ENCODE measurements at regions not wholly inside any gene's neighbourhood (a gene's known extent, or its start where the extent isn't known, plus 50 kb on each side); places are given as distances from the start of the nearest gene placed in this dataset.
"Not testable (repeated sequence)": the region's sequence is repeated elsewhere in the genome, so short reads cannot be mapped to it uniquely, and the experiment has no call there.

DNA sequence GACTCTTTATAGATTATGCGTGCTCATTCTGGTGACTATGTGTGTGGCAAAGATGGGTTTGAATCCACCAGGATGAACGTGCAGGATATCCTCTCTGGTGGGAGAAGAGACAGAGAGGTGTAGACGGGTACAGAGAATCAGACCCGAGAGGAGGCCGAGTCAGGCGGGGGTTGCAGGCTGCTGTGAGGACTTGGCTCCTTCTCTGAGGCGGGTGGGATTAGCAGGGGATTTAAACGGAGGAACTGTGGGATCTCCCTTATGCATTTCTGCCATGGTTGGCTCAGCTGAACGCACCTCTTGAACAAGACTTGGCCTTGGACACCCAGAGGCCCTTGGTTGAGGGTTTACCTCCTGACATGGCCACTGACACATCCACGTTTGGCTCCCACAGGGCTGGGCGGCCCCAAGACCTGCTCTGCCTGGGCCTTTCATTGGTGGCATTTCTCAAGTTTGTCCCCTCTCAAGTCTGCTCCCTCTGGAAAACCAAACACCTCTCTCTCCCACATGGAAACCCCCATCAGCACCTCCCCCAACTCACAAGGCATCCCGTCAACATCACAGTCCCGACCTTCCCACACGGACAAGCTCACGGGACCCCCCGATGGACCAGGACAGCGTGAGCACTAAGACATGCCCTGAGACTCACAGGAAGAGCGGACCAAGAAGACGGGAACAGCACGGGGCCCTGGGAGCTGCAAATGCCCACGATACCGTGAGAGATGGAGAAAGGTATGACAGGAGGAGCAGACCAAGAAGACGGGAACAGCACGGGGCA is 158.3 kb downstream of the RTP5 start:
- no peak for DNase-seq (ENCODE audit: low read depth)

DNA sequence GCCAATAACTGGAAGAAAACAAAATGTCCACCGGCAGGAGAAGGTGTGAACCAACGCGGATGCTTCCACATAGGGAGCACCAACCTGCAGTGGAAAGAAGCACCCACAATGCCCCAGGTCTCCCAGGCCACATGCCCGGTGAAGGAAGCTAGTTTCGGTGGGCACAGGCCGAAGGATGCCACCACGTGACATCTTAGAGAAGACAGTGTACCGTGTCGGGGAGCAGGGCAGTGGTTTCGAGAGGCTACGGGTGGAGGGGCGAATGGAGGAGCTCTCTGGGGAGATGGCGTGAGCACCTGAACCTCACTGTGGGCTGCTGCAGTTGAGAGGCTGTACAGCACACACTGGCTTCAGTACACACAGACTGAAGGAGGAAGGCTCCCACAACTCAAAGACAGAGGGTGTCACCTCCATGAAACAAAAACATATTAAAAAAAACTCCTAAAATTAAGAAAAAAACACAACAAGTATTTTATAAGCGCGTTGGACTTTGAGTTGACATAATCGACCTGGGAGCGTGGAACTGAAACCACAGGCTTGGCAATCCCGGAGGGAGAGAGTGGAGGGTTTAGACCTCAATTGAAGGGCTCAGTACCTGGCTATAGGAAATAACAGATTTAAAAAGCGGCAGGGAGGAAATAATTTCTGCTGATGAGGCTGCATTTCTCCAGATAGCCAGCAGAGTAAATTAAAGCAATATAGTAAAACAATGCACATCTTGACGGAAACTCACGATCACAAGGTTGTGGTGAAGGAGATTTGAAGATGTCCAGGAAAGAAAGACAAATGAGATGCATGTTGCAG is 160.1 kb downstream of the RTP5 start:
- DNase-seq (ENCODE audit: low read depth): no peak

DNA sequence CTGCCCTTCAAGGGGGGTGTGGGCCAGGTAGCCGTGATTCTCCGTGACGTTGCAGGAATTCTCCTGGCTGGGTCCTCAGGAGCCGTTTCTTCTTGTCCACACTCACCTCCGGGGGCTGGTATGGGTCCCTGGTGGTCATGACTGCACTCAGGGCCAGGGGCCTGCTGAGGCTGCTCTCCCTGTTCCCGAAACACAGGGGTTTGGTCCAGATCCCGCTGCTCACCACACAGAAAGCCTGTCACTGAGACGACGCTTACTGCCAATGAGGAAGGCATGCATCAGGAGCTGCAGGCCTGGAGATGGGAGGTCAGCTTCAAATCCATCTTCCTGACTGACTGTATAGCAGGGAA is 160.7 kb downstream of the RTP5 start:
- DNase-seq (ENCODE audit: low read depth): no peak

DNA sequence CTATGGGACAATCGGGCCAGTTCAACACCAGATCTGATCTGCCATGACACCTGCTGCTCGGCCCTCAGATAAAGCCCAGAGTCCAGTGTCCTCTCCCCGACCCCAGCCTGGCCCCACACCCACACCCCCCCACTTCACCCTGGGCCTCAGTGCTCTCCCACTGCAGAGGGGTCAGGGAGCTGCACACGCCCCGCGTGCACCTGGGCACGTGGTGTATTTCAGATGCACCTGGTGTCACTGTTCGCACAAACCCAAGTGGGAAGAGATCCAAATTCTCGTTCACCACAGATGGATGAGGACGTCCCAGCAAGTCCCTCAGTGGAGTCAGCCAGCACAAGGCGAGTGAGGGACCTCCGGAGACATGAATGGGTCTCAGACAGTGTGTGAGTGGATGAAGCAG is 161.3 kb downstream of the RTP5 start:
- DNase-seq (ENCODE audit: low read depth): no peak

DNA sequence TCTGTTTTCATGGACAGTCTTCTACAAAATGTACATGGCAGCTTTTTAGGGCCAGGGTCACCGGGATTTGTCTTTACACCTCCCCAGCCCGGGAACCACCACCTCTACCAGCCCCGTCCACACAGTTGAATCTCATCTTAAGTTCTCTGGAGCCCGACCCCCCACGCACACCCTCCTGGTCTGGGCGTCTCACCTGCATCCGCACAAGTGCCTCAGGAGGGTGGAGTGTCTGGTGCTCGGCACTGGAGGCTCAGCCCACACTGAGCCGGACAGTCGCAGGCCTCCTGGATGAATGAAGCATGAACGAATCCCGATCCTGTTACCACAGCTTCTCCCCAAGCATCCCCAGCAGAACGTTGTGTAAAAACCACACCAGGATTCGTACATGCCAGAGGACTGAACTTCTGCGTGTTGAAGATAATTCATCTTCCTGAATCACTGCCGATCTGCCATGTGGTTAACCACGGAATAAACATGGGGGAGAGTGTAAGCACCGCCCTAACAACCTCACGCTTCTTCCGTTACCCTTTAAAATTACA is 162.0 kb downstream of the RTP5 start:
- peak; percentile 48 for DNase-seq (ENCODE audit: low read depth)

DNA sequence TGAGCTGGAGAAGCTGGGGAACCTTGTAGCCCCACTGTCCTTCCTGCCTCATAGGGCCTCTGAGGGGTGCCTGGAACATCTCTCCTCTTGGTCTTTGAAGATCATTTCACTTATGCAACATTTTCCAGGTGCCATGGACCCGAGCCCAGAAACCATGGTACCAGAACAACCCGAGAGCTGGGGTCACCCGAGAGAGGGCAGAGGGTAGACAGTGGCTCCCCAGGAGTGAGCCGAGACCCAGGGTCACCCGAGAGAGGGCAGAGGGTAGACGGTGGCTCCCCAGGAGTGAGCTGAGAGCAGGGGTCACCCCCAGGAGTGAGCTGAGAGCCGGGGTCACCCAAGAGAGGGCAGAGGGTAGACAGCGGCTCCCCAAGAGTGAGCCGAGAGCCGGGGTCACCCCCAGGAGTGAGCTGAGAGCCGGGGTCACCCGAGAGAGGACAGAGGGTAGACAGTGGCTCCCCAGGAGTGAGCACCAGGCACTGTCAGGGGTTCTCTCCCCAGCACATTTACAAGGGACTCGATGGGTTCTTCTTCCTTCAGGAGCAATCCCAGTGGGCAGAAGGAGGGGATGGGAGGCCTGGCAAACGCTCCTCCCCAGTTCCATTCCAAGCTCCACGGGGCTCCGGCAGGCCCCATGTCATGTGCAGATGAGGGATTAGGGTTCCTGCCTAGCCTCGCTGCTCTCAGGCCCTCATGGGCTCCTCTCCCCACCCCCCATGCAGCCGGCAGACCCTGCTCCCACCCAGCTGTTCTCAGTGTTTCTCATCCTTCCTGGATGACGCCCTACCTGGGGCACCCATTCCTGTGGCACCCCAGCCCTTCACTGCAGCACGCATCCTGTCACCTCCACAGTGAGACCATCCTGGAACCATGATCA is 163.5 kb downstream of the RTP5 start:
- no peak for DNase-seq (ENCODE audit: low read depth)

DNA sequence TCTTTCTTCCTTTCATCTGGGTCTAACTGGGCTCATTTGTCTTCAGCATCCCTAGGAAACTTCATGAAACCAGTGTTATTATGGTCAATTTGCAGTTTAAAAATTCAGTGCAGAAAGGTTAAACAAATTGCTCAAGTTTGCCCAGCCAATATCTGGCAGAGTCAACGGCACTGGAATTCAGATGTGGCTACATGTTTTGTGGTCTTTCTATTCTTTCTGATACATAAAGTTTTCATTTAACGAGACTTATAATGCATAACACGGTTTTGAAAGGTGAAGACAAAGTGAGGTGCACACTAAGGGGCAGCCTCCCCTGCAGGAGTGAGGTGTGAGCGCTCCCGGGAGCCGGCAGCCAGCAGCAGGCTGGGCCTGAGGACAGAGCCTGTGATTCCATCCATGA is 164.6 kb downstream of the RTP5 start:
- DNase-seq (ENCODE audit: low read depth): no peak

DNA sequence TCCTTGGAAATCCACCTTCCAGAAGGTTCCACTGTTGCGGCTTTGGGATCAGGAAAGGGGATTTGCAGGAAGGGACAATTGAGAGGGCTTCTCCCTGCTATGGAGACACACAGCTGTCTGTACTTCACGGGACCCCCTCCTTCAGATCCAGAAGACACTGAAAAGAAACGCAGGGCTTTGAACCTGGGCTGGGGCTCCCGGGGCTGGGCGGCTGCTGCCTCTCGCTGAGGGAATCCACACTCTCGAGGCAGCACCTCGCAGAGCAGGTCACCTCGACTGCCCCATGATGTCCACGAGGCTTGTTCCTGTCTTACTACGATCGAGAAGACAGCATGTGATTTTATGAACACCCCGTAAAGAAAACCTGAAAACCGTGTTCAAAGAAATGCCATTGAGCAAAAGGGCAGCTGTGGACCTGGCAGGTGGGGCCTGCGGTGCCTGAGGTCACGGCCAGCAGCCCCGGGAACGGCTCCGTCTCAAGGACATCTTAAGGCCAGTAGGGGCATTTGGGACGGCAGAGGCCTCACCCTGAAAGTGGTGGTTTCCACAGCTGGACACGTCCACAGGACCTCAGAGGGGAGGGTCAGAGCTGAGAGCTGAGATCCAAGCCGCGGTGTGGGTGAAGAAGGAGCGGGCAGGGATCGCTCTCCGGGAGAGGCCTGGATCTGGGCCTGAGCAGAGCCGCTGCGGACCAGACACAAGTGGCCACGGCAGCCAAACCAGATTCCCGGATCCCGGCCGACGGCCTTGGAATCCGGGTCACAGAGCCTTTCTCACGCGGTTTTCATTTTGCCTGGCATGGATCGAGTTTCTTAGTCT is 165.7 kb downstream of the RTP5 start:
- no peak for DNase-seq (ENCODE audit: low read depth)

DNA sequence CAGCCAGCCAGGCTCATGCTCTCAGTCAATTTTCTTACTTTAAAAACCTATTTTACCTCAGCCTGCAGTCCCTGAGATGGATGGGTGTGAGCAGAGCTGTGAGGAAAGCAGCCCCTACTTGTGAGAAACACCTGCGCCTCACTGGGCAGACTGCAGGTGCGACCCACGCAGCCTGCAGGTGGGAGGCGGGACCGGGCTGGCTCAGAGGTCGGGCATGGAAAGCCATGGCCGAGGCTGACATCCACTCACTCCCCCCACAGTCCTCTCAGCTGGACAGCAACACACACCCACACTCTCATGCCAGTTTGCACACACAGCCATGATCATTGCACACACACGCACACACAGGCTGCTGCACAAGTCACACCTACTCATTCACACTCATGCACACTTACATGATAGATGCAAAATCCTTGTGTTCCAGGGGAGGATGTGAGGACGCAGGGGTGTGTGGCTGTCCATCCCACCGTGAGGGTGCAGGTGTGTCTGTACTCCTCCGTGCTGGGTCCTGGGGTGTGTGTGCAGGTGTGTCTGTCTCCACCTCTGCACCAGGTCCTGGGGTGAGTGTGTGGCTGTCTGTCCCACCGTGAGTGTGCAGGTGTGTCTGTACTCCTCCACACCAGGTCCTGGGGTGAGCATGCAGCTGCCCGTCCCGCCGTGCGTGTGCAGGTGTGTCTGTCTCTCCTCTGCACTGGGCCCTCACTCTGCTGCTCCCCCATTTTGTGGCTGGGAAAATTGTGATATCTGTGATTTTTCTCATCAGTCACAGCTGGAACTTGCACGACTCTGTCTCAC is 166.5 kb downstream of the RTP5 start:
- DNase-seq (ENCODE audit: low read depth): no peak

DNA sequence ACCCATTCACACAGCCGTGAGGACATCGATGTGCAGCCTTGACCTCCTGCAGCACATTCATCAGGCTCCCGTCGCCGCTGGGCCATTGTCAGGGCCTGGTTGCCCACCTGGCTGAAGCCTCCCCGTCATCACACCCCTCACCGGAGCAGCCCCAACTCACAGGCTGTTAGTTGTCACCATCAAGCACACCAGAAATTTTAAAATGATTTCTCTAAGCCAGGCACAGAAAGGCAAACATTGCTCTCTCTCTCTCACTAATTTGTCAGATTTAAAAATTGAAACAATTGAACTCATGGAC is 167.1 kb downstream of the RTP5 start:
- no peak for DNase-seq (ENCODE audit: low read depth)

DNA sequence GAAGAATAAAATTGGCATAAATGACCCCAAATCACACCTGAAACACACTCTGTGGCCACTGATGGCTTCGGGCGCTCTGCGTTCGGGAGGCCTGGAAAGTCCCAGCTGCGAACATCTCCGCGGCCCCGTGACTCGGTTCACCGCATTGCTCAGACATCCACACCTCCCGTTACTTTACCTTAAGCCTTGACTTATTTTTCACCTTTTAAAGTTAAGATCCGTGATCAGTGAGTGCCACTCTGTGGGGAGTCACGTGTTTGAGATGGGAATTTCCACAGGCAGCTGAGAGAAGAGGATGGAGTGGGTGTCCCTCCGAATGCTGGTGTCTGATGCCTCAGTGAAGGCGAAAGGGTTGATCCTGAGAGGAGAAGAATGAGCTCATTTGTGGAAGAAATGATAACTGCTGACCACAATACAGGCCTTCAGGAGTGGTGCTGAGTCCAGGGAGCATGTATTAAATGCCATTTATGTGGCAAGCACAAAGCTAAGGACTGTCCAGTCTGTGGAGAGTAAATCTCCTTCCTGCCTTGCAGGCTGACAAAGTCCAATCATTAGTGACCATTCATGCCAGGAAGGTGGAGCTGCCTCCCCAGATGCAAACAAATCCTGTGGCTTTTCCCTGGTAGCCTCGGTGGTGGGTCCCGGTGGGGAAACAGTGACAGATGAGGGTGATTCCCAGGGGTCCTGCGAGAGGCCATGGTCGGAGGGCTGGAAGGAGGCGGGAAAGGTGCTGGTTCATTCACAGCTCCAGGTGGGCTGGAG is 168.8 kb downstream of the RTP5 start:
- no peak for DNase-seq (ENCODE audit: low read depth)

DNA sequence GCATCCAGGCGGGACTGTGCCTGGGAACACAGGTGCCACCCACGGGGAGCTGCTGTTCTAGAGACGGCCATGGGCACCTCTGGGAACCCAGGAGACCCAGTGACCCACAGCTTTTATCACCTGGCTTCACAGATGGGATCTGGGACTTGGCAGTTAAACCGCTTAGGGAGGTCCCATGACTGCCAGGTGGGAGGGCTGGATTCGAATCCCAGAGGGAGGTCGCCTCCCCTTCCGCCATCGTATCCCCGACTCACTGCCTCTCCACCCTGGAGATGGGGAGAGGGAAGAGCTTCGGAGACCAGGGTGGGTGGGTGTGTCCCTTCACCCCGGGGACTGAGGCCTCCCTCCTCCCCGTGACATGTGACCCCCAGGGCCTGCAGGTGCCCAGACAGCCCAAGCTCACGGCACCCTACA is 169.4 kb downstream of the RTP5 start:
- no peak for DNase-seq (ENCODE audit: low read depth)

DNA sequence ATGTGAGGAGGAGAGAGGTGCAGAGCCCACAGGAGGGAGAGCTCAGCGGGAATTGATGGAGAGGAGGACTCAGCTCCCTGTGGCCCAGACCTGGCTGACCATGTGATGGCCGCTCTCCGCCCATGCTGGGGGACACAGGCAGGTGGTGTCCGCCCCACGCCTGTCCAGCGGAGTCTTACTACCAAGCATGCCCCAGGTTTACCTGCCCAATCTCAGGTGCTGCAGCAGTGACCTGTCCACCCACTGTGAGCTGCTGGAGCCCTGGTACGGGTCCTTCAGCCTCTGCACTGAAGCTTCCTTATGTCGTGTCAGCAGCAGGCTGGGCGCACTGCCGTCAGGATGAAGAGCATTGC is 170.8 kb downstream of the RTP5 start:
- DNase-seq (ENCODE audit: low read depth): no peak

DNA sequence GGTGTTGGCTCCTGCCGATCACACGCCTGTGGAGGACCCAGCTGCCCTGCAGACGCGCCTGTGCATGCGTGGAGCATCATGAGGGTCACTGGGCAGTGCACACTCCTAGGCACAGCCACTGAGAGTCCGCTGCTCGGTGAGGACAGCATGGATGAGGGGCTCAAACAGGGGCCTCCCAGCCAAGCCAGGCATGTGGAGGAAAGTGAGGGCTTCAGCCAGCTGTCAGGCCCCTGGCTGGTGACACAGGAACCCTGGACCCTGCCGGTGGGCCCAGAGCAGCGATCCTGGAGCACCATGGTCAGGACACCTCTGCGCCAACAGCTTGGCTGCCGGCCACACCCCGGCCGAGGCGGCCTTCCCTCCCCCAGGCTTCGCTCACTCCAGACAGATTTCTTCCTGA is 171.2 kb downstream of the RTP5 start:
- no peak for DNase-seq (ENCODE audit: low read depth)

DNA sequence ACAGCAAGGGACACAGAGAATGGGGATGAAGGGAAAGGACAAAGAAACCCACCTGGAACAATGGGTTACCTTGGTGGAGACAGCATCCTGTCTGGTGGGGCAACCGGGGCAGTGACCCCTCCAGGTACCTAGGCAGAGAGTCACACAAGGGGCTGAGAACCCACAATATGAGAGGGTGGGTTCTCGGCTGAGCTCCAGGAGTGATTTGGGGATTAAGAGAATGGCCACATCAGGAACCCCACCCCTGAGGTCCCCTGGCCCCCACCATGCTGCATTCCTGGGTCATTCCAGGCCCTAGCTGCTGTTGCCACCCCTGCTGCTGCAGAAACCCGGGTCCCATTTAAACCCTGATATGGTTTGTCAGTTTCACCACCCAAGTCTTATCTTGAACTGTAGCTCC is 172.3 kb downstream of the RTP5 start:
- DNase-seq (ENCODE audit: low read depth): no peak

DNA sequence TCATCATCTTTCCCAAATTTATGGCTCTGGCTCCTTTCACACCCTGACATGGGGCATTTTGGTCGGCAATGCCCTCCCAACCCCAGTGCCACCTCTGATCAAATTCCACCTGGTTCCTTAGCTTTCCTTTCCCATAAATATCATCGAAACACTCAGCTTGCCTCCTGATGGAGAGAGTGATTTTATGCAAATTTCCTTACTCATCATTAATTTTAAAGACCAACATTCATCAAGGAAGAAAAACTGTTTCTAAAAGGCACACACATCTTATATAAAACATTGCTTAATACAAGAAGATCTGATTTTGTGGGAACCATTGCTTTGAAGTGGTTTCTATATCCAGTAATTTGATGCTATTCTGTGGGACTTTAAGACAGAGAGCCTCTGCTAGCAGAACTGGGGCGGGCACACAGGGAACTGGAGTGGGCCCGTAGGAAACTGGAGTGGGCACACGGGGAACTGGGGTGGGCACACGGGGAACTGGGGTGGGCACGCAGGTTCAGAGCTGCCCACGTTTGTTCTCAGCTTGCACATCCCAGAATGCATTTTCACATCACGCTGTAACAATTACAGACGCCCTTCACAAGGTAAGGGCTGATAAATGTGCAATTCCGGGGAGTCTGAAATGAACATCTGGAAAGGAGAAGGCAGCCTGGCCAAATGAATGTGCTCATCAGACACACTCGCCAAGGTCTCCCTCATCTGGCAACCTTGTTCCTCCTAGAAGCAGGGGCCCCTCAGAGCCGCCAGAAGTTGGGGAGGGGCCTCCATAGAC is 174.2 kb downstream of the RTP5 start:
- DNase-seq (ENCODE audit: low read depth): no peak

DNA sequence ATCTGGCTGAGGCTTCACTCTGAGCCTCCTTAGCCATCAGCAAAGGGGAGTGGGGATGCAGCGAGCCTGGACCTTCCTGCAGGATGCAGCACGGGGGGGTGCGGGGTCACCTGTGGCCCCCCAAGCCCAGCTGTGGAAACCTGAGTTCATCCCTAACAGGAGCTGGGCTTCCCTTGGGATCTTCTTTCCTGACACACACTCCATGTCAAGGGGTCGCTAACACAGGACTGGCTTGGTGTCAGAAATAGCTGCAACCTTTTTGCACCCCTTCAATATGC is 174.7 kb downstream of the RTP5 start:
- no peak for DNase-seq (ENCODE audit: low read depth)

DNA sequence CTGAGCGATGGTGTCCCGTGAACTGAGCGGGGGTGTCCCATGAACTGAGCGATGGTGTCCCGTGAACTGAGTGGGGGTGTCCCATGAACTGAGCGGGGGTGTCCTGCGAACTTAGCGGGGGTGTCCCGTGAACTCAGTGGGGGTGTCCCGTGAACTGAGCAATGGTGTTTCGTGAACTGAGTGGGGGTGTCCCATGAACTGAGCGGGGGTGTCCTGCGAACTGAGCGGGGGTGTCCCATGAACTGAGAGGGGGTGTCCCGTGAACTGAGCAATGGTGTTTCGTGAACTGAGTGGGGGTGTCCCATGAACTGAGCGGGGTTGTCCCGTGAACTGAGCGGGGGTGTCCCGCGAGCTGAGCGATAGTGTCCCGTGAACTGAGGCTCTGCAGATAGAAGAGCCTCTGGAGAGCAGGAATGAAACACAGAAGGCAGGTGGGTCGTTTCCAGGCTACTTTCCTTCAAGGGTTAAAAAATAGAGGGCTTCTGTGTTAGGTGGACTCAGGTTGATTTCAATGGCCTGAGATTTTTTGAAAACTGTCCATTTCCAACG is 176.1 kb downstream of the RTP5 start:
- not testable (repeated sequence) for DNase-seq (ENCODE audit: low read depth)

DNA sequence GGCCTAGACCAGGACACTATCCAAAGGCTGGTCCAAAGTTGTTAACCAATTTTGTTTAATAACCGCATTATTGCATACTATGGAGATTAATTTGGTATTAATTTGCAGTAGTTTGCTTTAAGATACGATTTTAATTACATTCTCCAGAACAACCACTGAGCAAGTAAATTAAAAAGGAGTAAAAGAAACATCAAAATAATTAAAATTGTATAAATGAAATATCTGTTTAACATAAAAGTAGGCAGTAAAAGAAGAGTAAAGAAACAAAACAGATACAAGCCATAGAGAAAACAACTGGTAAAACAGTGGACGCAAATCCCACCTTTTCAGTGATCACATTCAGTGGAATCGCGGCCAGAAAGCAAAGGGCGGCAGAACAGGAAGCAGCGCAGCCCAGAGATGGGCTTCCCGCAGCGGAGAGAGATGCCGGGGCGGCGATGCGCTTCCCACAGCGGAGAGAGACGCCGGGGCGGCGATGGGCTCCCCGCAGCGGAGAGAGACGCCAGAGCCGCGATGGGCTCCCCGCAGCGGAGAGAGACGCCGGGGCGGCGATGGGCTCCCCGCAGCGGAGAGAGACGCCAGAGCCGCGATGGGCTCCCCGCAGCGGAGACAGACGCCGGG is 176.8 kb downstream of the RTP5 start:
- no peak for DNase-seq (ENCODE audit: low read depth)
